Adrenal gland (tissue), 9 donors: ENCODE measurements at regions not wholly inside any gene's neighbourhood (a gene's known extent, or its start where the extent isn't known, plus 50 kb on each side); places are given as distances from the start of the nearest gene placed in this dataset.

Experiments used
- DNase-seq, 7 donors: peaks; one replicate each; pipeline ENCODE4 v3.0.0-alpha.2; 2019 to 2020
- H3K27ac ChIP-seq, 5 donors: fragments of 200-600 bp; sonication (generic) in 4 of 5; 1 replicate in 3 of 5; 2 replicates in 2 of 5; pipeline versions ENCODE4 v1.5.1 to v1.8.0; 2016 to 2020; ENCODE audit warnings: mild to moderate bottlenecking in 1 of 5
- H3K27me3 ChIP-seq: fragments of 200-600 bp; 2 replicates; pipeline ENCODE4 v1.8.0; 2021
- H3K36me3 ChIP-seq, 2 donors: fragments of 200-600 bp; replicated peaks in 1 of 2; 1 replicate in 1 of 2; 2 replicates in 1 of 2; pipeline versions ENCODE4 v1.5.1 to v1.8.0; 2018 to 2022
- H3K4me1 ChIP-seq, 2 donors: fragments of 200-600 bp; replicated peaks in 1 of 2; 1 replicate in 1 of 2; 2 replicates in 1 of 2; pipeline versions ENCODE4 v1.5.1 to v1.8.0; 2018 to 2021
- H3K4me3 ChIP-seq, 4 donors: fragments of 200-600 bp; sonication (generic) in 3 of 4; one replicate each; pipeline ENCODE4 v1.5.1; 2016 to 2018
- H3K9me3 ChIP-seq, 3 donors: fragments of 200-600 bp; sonication (generic) in 1 of 3; replicated peaks in 1 of 3; 1 replicate in 2 of 3; 2 replicates in 1 of 3; pipeline versions ENCODE4 v1.5.1 to v1.8.0; 2016 to 2021
- POLR2A ChIP-seq, 2 donors: fragments of 450-650 bp; IDR thresholded peaks; one replicate each; pipeline ENCODE4 v1.6.1; 2017; ENCODE audit warnings: antibody characterized with exemption in 2 of 2, mild to moderate bottlenecking in 2 of 2, moderate library complexity in 1 of 2
- WGBS, 4 donors: extraction: QIAGEN DNeasy Blood & Tissue Kit in 2 of 4; methylation state at CpG; one replicate each; pipeline versions ENCODE4 v1.1.5 to v1.1.7; 2013 to 2017; 5-methylcytosine and 5-hydroxymethylcytosine counted together
- intact Hi-C, 2 donors: fragments of 100-400 bp; cut with DNase I; formaldehyde crosslinking; loops; one replicate each; pipeline versions ENCODE4 v1.14.1 to v1.15.0; 2022 to 2023
- TF ChIP-seq, protein P1 (sequence below), 6 experiments: fragments of 450-650 bp in 4 of 6; fragments of 200-600 bp in 2 of 6; sonication (generic) in 1 of 6; IDR thresholded peaks; 1 replicate in 5 of 6; 2 replicates in 1 of 6; pipeline versions ENCODE4 v1.5.1 to v1.8.0; 2016 to 2021; ENCODE audit warnings: antibody characterized with exemption in 6 of 6, mild to moderate bottlenecking in 2 of 6, moderate library complexity in 1 of 6
- donor health status: healthy with polysubstance abuse.
- donor health status: Bipolar disorder and iron deficiency.
- donor health status: DM: yes; HTN: yes; CAD: no.
- donor health status: DM: no; HTN: no; CAD: no.
- donor health status: DM: no; HTN: no; CAD: no.

GRCh38 chr4:152195888-152196287, 340.0 kb downstream of the FBXW7 start:
- Histone ChIP-seq H3K9me3 (no peaks in the 10 kb centered on the region), H3K4me1 (no peaks in the 10 kb centered on the region), H3K4me3 (no peak overlapping the region), H3K27ac (no peak overlapping the region), H3K36me3 (no peaks in the 10 kb centered on the region), H3K27me3 (no peaks in the 10 kb centered on the region)
- 79 to 87% (median 82%) methylated on average over 4 of the region's 4 CpGs for WGBS, 4 donors
- no peak for TF ChIP-seq POLR2A (IDR thresholded peaks at IDR 0.05)
- TF ChIP-seq, protein P1, sequence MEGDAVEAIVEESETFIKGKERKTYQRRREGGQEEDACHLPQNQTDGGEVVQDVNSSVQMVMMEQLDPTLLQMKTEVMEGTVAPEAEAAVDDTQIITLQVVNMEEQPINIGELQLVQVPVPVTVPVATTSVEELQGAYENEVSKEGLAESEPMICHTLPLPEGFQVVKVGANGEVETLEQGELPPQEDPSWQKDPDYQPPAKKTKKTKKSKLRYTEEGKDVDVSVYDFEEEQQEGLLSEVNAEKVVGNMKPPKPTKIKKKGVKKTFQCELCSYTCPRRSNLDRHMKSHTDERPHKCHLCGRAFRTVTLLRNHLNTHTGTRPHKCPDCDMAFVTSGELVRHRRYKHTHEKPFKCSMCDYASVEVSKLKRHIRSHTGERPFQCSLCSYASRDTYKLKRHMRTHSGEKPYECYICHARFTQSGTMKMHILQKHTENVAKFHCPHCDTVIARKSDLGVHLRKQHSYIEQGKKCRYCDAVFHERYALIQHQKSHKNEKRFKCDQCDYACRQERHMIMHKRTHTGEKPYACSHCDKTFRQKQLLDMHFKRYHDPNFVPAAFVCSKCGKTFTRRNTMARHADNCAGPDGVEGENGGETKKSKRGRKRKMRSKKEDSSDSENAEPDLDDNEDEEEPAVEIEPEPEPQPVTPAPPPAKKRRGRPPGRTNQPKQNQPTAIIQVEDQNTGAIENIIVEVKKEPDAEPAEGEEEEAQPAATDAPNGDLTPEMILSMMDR (IDR thresholded peaks at IDR 0.05): no peak
- intact Hi-C loops: no loop called here
- no peak for DNase-seq

DNA sequence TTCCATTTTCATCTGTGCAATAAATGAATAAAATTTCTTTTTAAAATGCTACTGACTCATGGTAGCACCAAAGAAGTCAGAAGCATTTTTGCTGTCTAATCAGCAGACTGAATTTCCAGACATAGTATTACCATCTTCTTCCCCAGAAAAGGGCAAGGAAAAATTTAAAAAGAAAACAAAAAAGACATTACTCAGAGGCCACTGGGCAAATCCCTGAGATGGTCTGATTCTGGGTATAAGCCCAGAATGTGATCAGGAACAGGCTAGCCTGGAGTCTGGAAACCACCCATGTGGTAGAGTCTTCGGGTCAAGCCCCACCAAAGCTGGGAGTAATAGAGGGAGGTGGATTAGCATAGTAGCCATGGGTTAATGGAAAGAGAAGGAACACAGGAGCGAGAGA, 342.8 kb downstream of the FBXW7 start:
- H3K27ac ChIP-seq: no peak overlapping the region

DNA sequence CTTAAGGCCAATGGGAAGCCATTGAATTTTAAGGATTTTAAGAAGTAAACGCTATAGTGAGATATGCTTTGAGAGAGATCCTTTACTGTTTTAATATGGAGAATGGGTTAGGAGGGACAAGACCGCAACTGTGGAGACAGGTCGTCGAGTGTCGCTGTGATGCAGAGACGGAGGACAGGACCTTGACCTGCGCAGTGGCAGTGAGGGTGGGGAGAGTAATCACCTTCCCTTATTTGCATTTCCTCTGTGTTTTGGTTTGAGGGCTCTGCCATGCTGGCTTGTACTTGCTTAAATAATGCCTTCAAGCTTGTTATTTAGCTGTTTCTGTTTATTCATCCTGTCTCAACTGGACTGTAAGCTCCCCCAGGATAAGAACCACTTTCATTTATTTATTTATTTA, 345.0 kb downstream of the FBXW7 start:
- no peak overlapping the region for H3K27ac ChIP-seq
- no peaks in the 10 kb centered on the region for H3K36me3 ChIP-seq
- H3K27me3 ChIP-seq: no peaks in the 10 kb centered on the region
- no peak overlapping the region for H3K4me3 ChIP-seq
- no peak for TF ChIP-seq POLR2A (IDR thresholded peaks at IDR 0.05)
- TF ChIP-seq, protein P1 (IDR thresholded peaks at IDR 0.05): no peak
- 89 to 96% (median 92%) methylated on average over 7 of the region's 7 CpGs for WGBS, 4 donors
- no peaks in the 10 kb centered on the region for H3K9me3 ChIP-seq
- H3K4me1 ChIP-seq: no peaks in the 10 kb centered on the region
- DNase-seq: no peak
- intact Hi-C loops: no loop called here

More for the DNA sequence above, 342.8 kb downstream of the FBXW7 start:
- Histone ChIP-seq H3K4me1 (no peaks in the 10 kb centered on the region), H3K27me3 (no peaks in the 10 kb centered on the region), H3K4me3 (no peak overlapping the region), H3K9me3 (no peaks in the 10 kb centered on the region), H3K36me3 (no peaks in the 10 kb centered on the region)
- no peak for DNase-seq
- no peak for TF ChIP-seq POLR2A (IDR thresholded peaks at IDR 0.05)
- TF ChIP-seq, protein P1 (IDR thresholded peaks at IDR 0.05): no peak
- intact Hi-C loops: no loop called here
- WGBS, 4 donors: 86 to 97% (median 96%) methylated on average over 2 of the region's 2 CpGs

GRCh38 chr4:152189451-152190179, 346.3 kb downstream of the FBXW7 start:
- no peak for DNase-seq
- intact Hi-C loops: no loop called here
- no peaks in the 10 kb centered on the region for H3K4me1 ChIP-seq
- H3K9me3 ChIP-seq: no peaks in the 10 kb centered on the region
- H3K36me3 ChIP-seq: no peaks in the 10 kb centered on the region
- WGBS, 4 donors: 66 to 75% (median 70%) methylated on average over 3 to 4 of the region's 4 CpGs
- no peak overlapping the region for H3K27ac ChIP-seq
- H3K27me3 ChIP-seq: no peaks in the 10 kb centered on the region
- no peak overlapping the region for H3K4me3 ChIP-seq
- no peak for TF ChIP-seq POLR2A (IDR thresholded peaks at IDR 0.05)
- TF ChIP-seq, protein P1 (IDR thresholded peaks at IDR 0.05): no peak
